WTC11 (cell line): ENCODE measurements at regions not wholly inside any gene's neighbourhood (a gene's known extent, or its start where the extent isn't known, plus 50 kb on each side); places are given as distances from the start of the nearest gene placed in this dataset.

Experiments
- ATAC-seq: fragments of 200-7000 bp; cut with Tn5 transposase; 2 replicates; pipeline ENCODE4 v1.10.0; 2021; ENCODE audit warnings: mild to moderate bottlenecking, moderate library complexity
- CTCF ChIA-PET: fragments of 300-600 bp; sonication (Branson Sonifier 250); formaldehyde crosslinking; loops from one replicate; lab custom pipeline; 2021; ENCODE audit warnings: antibody characterized with exemption; lab: Charles Lee
- POLR2A ChIA-PET: fragments of 350-600 bp; sonication (Branson Sonifier 250); formaldehyde crosslinking; loops from one replicate; lab custom pipeline; 2021; ENCODE audit warnings: antibody characterized with exemption; lab: Charles Lee
- DNase-seq: peaks from one replicate; pipeline ENCODE4 v3.0.0; 2021; ENCODE audit warnings: low spot score
- H3K27ac Mint-ChIP-seq: 2 replicates; pipeline ENCODE4 v1.8.0; 2021; ENCODE audit warnings: mixed read lengths
- H3K27me3 Mint-ChIP-seq: 2 replicates; pipeline ENCODE4 v1.8.0; 2021; ENCODE audit warnings: low read depth, mild to moderate bottlenecking, moderate library complexity, mixed read lengths
- H3K36me3 Mint-ChIP-seq: 2 replicates; pipeline ENCODE4 v1.8.0; 2021; ENCODE audit warnings: mixed read lengths
- H3K4me1 Mint-ChIP-seq: 2 replicates; pipeline ENCODE4 v1.8.0; 2022; ENCODE audit warnings: mixed read lengths
- H3K4me3 Mint-ChIP-seq: 2 replicates; pipeline ENCODE4 v1.8.0; 2021; ENCODE audit warnings: mild to moderate bottlenecking, moderate library complexity, mixed read lengths
- H3K9me3 Mint-ChIP-seq: 2 replicates; pipeline ENCODE4 v1.8.0; 2021; ENCODE audit warnings: mixed read lengths
- ELF4 ChIP-seq: sonication (generic); formaldehyde crosslinking; IDR thresholded peaks from 2 replicates; pipeline ENCODE4 v1.8.1; 2022; ENCODE audit warnings: low read depth, mild to moderate bottlenecking, moderate library complexity, missing genetic modification reagents
- FOXK1 ChIP-seq: sonication (generic); formaldehyde crosslinking; IDR thresholded peaks from 2 replicates; pipeline ENCODE4 v1.8.0; 2022; ENCODE audit warnings: mild to moderate bottlenecking, moderate library complexity, missing genetic modification reagents
- GRHL2 ChIP-seq: fragments of 250-450 bp; sonication (Bioruptor Pico); IDR thresholded peaks from 2 replicates; pipeline ENCODE4 v1.8.0; 2022; ENCODE audit warnings: mild to moderate bottlenecking, moderate library complexity; ENCODE audit not compliant: insufficient replicate concordance, severe bottlenecking
- IRF2 ChIP-seq: sonication (generic); formaldehyde crosslinking; IDR thresholded peaks from 2 replicates; pipeline ENCODE4 v1.8.0; 2022; ENCODE audit warnings: low read depth, missing genetic modification reagents, borderline replicate concordance
- MXD4 ChIP-seq: fragments of 250-450 bp; sonication (Bioruptor Pico); IDR thresholded peaks from 2 replicates; pipeline ENCODE4 v1.8.0; 2021; ENCODE audit warnings: mild to moderate bottlenecking, moderate library complexity, borderline replicate concordance
- NFE2L1 ChIP-seq: sonication (generic); formaldehyde crosslinking; IDR thresholded peaks from 2 replicates; pipeline ENCODE4 v1.8.1; 2023; ENCODE audit warnings: missing genetic modification reagents
- ZBTB21 ChIP-seq: sonication (generic); formaldehyde crosslinking; IDR thresholded peaks from 2 replicates; pipeline ENCODE4 v1.8.1; 2023; ENCODE audit warnings: mild to moderate bottlenecking, missing genetic modification reagents, borderline replicate concordance
- TF ChIP-seq, protein P1 (sequence below): fragments of 250-450 bp; sonication (Bioruptor Pico); IDR thresholded peaks from 2 replicates; pipeline ENCODE4 v2.1.2; 2022; ENCODE audit warnings: mild to moderate bottlenecking, moderate library complexity
- TF ChIP-seq, protein P2 (sequence below): sonication (generic); formaldehyde crosslinking; IDR thresholded peaks from 2 replicates; pipeline ENCODE4 v1.8.1; 2022; ENCODE audit warnings: missing genetic modification reagents, borderline replicate concordance
- TF ChIP-seq, protein P3 (sequence below): sonication (generic); formaldehyde crosslinking; IDR thresholded peaks from 2 replicates; pipeline ENCODE4 v1.8.0; 2022; ENCODE audit warnings: missing genetic modification reagents
- TF ChIP-seq, protein P4 (sequence below): sonication (generic); formaldehyde crosslinking; IDR thresholded peaks from 2 replicates; pipeline ENCODE4 v1.8.0; 2023; ENCODE audit warnings: missing genetic modification reagents
- TF ChIP-seq, protein P5 (sequence below): fragments of 200-600 bp; IDR thresholded peaks from 2 replicates; pipeline ENCODE4 v1.8.0; 2022; ENCODE audit warnings: antibody characterized with exemption
- TF ChIP-seq, protein P6 (sequence below): sonication (generic); formaldehyde crosslinking; IDR thresholded peaks from 2 replicates; pipeline ENCODE4 v1.8.1; 2022; ENCODE audit warnings: mild to moderate bottlenecking, moderate library complexity, missing genetic modification reagents
- TF ChIP-seq, protein P7 (sequence below): sonication (generic); formaldehyde crosslinking; IDR thresholded peaks from 2 replicates; pipeline ENCODE4 v1.8.0; 2022; ENCODE audit warnings: mild to moderate bottlenecking, missing genetic modification reagents

DNA sequence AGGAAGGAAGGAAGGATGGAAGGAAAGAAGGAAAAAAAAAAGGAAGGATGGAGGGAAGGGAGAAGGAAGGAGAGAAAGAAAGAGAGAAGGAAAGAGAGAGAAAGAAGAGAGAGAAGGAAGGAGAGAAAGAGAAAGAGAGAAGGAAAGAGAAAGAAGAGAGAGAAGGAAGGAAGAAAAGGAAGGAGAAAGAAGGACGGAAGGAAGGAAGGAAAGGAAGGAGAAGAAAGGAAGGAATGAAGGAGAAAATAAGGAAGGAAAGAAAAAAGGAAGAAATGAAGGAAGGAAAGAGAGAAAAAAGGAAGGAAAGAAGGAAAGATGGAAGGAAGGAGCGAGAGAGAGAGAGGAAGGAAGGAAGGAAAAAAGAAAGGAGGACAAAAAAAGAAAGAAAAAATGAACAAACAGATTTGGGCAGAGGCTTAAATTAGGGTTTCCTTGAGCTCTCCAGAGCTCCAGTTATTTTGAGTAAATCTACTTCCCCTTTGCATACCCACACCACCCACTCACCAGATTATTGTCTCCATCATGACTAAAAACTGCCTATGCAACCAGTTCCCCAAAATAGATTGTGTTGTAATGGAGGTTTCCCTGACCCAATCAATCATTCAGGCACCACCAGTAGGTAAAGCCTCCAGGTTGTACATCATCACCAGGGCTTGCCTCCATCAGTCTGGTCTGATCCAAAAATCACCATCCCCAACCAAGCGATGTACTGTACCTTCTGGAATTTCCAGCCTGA is 1722.9 kb upstream of the PCDH10 start:
- peaks cover 16% of the 10 kb centered on the region for H3K4me1 Mint-ChIP-seq
- DNase-seq (no peak), ATAC-seq (no peak)
- no peak overlapping the region for H3K27ac Mint-ChIP-seq
- no peak for TF ChIP-seq ELF4 (CRISPR knock-in tag)
- TF ChIP-seq, protein P1, sequence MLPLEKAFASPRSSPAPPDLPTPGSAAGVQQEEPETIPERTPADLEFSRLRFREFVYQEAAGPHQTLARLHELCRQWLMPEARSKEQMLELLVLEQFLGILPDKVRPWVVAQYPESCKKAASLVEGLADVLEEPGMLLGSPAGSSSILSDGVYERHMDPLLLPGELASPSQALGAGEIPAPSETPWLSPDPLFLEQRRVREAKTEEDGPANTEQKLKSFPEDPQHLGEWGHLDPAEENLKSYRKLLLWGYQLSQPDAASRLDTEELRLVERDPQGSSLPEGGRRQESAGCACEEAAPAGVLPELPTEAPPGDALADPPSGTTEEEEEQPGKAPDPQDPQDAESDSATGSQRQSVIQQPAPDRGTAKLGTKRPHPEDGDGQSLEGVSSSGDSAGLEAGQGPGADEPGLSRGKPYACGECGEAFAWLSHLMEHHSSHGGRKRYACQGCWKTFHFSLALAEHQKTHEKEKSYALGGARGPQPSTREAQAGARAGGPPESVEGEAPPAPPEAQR = no peak
- TF ChIP-seq, protein P2, sequence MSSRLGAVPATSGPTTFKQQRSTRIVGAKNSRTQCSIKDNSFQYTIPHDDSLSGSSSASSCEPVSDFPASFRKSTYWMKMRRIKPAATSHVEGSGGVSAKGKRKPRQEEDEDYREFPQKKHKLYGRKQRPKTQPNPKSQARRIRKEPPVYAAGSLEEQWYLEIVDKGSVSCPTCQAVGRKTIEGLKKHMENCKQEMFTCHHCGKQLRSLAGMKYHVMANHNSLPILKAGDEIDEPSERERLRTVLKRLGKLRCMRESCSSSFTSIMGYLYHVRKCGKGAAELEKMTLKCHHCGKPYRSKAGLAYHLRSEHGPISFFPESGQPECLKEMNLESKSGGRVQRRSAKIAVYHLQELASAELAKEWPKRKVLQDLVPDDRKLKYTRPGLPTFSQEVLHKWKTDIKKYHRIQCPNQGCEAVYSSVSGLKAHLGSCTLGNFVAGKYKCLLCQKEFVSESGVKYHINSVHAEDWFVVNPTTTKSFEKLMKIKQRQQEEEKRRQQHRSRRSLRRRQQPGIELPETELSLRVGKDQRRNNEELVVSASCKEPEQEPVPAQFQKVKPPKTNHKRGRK (CRISPR knock-in tag) = peak; percentile 97
- TF ChIP-seq, protein P3, sequence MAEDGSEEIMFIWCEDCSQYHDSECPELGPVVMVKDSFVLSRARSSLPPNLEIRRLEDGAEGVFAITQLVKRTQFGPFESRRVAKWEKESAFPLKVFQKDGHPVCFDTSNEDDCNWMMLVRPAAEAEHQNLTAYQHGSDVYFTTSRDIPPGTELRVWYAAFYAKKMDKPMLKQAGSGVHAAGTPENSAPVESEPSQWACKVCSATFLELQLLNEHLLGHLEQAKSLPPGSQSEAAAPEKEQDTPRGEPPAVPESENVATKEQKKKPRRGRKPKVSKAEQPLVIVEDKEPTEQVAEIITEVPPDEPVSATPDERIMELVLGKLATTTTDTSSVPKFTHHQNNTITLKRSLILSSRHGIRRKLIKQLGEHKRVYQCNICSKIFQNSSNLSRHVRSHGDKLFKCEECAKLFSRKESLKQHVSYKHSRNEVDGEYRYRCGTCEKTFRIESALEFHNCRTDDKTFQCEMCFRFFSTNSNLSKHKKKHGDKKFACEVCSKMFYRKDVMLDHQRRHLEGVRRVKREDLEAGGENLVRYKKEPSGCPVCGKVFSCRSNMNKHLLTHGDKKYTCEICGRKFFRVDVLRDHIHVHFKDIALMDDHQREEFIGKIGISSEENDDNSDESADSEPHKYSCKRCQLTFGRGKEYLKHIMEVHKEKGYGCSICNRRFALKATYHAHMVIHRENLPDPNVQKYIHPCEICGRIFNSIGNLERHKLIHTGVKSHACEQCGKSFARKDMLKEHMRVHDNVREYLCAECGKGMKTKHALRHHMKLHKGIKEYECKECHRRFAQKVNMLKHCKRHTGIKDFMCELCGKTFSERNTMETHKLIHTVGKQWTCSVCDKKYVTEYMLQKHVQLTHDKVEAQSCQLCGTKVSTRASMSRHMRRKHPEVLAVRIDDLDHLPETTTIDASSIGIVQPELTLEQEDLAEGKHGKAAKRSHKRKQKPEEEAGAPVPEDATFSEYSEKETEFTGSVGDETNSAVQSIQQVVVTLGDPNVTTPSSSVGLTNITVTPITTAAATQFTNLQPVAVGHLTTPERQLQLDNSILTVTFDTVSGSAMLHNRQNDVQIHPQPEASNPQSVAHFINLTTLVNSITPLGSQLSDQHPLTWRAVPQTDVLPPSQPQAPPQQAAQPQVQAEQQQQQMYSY (CRISPR knock-in tag) = no peak
- peaks cover 17% of the 10 kb centered on the region for H3K36me3 Mint-ChIP-seq
- no peaks in the 10 kb centered on the region for H3K27me3 Mint-ChIP-seq
- H3K4me3 Mint-ChIP-seq = no peak overlapping the region
- ChIA-PET CTCF (no interaction called here), POLR2A (no interaction called here)
- peaks cover 21% of the 10 kb centered on the region for H3K9me3 Mint-ChIP-seq

DNA sequence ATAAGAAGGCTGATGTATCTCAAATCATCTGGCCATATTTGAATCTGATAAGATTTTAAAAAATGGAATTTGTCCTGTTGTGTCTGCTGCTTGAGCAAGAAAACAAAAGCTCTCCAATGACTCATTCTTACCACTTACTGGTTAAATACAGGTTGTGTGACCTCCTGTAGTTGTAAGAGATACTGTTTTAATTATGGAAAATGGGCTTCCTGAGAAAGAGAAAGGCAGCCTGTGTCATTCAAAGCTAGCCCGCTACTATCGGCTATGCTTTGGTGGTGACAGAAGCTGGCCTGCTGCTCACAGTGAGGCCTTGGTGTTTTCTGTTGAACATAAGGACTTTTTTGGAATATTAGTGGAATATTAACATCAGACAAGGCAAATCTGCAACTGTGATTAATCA is 1722.1 kb upstream of the PCDH10 start:
- TF ChIP-seq IRF2 (no peak), GRHL2 (CRISPR knock-in tag) (no peak), MXD4 (no peak), NFE2L1 (CRISPR knock-in tag) (no peak), FOXK1 (CRISPR knock-in tag) (no peak), ZBTB21 (CRISPR knock-in tag) (no peak)
- TF ChIP-seq, protein P4, sequence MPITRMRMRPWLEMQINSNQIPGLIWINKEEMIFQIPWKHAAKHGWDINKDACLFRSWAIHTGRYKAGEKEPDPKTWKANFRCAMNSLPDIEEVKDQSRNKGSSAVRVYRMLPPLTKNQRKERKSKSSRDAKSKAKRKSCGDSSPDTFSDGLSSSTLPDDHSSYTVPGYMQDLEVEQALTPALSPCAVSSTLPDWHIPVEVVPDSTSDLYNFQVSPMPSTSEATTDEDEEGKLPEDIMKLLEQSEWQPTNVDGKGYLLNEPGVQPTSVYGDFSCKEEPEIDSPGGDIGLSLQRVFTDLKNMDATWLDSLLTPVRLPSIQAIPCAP (CRISPR knock-in tag) = no peak
- TF ChIP-seq, protein P5, sequence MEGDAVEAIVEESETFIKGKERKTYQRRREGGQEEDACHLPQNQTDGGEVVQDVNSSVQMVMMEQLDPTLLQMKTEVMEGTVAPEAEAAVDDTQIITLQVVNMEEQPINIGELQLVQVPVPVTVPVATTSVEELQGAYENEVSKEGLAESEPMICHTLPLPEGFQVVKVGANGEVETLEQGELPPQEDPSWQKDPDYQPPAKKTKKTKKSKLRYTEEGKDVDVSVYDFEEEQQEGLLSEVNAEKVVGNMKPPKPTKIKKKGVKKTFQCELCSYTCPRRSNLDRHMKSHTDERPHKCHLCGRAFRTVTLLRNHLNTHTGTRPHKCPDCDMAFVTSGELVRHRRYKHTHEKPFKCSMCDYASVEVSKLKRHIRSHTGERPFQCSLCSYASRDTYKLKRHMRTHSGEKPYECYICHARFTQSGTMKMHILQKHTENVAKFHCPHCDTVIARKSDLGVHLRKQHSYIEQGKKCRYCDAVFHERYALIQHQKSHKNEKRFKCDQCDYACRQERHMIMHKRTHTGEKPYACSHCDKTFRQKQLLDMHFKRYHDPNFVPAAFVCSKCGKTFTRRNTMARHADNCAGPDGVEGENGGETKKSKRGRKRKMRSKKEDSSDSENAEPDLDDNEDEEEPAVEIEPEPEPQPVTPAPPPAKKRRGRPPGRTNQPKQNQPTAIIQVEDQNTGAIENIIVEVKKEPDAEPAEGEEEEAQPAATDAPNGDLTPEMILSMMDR = no peak
- TF ChIP-seq, protein P6, sequence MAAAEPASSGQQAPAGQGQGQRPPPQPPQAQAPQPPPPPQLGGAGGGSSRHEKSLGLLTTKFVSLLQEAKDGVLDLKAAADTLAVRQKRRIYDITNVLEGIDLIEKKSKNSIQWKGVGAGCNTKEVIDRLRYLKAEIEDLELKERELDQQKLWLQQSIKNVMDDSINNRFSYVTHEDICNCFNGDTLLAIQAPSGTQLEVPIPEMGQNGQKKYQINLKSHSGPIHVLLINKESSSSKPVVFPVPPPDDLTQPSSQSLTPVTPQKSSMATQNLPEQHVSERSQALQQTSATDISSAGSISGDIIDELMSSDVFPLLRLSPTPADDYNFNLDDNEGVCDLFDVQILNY (CRISPR knock-in tag) = no peak
- TF ChIP-seq, protein P7, sequence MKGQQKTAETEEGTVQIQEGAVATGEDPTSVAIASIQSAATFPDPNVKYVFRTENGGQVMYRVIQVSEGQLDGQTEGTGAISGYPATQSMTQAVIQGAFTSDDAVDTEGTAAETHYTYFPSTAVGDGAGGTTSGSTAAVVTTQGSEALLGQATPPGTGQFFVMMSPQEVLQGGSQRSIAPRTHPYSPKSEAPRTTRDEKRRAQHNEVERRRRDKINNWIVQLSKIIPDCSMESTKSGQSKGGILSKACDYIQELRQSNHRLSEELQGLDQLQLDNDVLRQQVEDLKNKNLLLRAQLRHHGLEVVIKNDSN = no peak
- TF ChIP-seq, all 79 proteins: peak for 0
- no peak for DNase-seq
- H3K27me3 Mint-ChIP-seq = no peaks in the 10 kb centered on the region
- CTCF ChIA-PET = no interaction called here
- peak; percentile 75 for ATAC-seq
- H3K27ac Mint-ChIP-seq = peak overlapping the region; percentile 55; the same call in 1 of the 2 replicates
- H3K4me1 Mint-ChIP-seq = peaks cover 16% of the 10 kb centered on the region
- H3K36me3 Mint-ChIP-seq = peaks cover 10% of the 10 kb centered on the region
- H3K9me3 Mint-ChIP-seq = peaks cover 13% of the 10 kb centered on the region
- H3K4me3 Mint-ChIP-seq = no peak overlapping the region
- POLR2A ChIA-PET = no interaction called here
